Keratinocyte (primary cell): ENCODE measurements at regions not wholly inside any gene's neighbourhood (a gene's known extent, or its start where the extent isn't known, plus 50 kb on each side); places are given as distances from the start of the nearest gene placed in this dataset.

Experiments
- CTCF ChIP-seq, 3 experiments: IDR thresholded peaks in 1 of 3; conservative IDR thresholded peaks in 1 of 3; optimal IDR thresholded peaks in 1 of 3; 2 replicates in 2 of 3; 3 replicates in 1 of 3; pipeline versions ENCODE3 to v1.5.1; 2011; ENCODE audit warnings: low read length in 3 of 3, mild to moderate bottlenecking in 3 of 3, moderate library complexity in 2 of 3, control low read depth in 1 of 3, inconsistent platforms in 1 of 3; ENCODE audit not compliant: insufficient read depth in 2 of 3; ENCODE audit errors: extremely low read depth in 1 of 3
- EZH2 ChIP-seq: IDR thresholded peaks from one replicate; pipeline ENCODE4 v1.6.1; 2012; ENCODE audit warnings: inconsistent platforms, mild to moderate bottlenecking, low read length, moderate library complexity

- TF ChIP-seq CTCF (optimal IDR thresholded peaks at IDR 0.05 in 1 of 3, IDR thresholded peaks at IDR 0.05 in 1 of 3, conservative IDR thresholded peaks at IDR 0.05 in 1 of 3; ENCODE audit: extremely low read depth in 1 of 3, insufficient read depth in 2 of 3, low read length in 3 of 3) = no peak
- no peak for TF ChIP-seq EZH2
Observed at GRCh38 chr17:77782611-77783010, 175.9 kb upstream of the TNRC6C start.
